Gastroesophageal sphincter (tissue), 3 donors: ENCODE measurements at regions not wholly inside any gene's neighbourhood (a gene's known extent, or its start where the extent isn't known, plus 50 kb on each side); places are given as distances from the start of the nearest gene placed in this dataset.

Source experiments
- CTCF ChIP-seq, 4 experiments: fragments of 200-600 bp in 2 of 4; fragments of 450-650 bp in 2 of 4; sonication (generic) in 1 of 4; IDR thresholded peaks; one replicate each; pipeline ENCODE4 v1.5.1; 2017 to 2019; ENCODE audit warnings: antibody characterized with exemption in 4 of 4, mild to moderate bottlenecking in 2 of 4, moderate library complexity in 2 of 4
- POLR2A ChIP-seq, 2 donors: fragments of 450-650 bp; IDR thresholded peaks; one replicate each; pipeline ENCODE4 v1.6.1; 2017; ENCODE audit warnings: antibody characterized with exemption in 2 of 2, mild to moderate bottlenecking in 2 of 2, moderate library complexity in 1 of 2

- TF ChIP-seq CTCF (IDR thresholded peaks at IDR 0.05): no peak
- TF ChIP-seq POLR2A (IDR thresholded peaks at IDR 0.05): no peak
Observed at GRCh38 chr3:20576228-20576627, 390.2 kb upstream of the SGO1 start.
